Spleen (tissue), 7 donors: ENCODE measurements at regions not wholly inside any gene's neighbourhood (a gene's known extent, or its start where the extent isn't known, plus 50 kb on each side); places are given as distances from the start of the nearest gene placed in this dataset.

Experiments
- CTCF ChIP-seq, 11 experiments: fragments of 200-600 bp in 7 of 11; fragments of 450-650 bp in 4 of 11; sonication (generic) in 4 of 11; IDR thresholded peaks in 8 of 11; conservative IDR thresholded peaks in 3 of 11; 1 replicate in 7 of 11; 2 replicates in 4 of 11; pipeline versions ENCODE4 v1.4.0 to v1.8.0; 2016 to 2021; ENCODE audit warnings: antibody characterized with exemption in 11 of 11, inconsistent platforms in 4 of 11, mild to moderate bottlenecking in 1 of 11
- POLR2A ChIP-seq, 3 donors: fragments of 450-650 bp; IDR thresholded peaks; one replicate each; pipeline ENCODE4 v1.5.1; 2017; ENCODE audit warnings: antibody characterized with exemption in 3 of 3, mild to moderate bottlenecking in 1 of 3
- POLR2AphosphoS5 ChIP-seq, 3 donors: sonication (generic); formaldehyde crosslinking; IDR thresholded peaks; one replicate each; pipeline ENCODE4 v1.5.1; 2017; ENCODE audit warnings: antibody characterized with exemption in 3 of 3
- donor health status: DM: no; HTN: no; CAD: no; lungs with moderate emphysema.
- donor health status: DM: no; HTN: no; CAD: no.
- donor health status: DM: no; HTN: no; CAD: no.

- no peak for TF ChIP-seq POLR2AphosphoS5 (IDR thresholded peaks at IDR 0.05)
- no peak for TF ChIP-seq CTCF (IDR thresholded peaks at IDR 0.05 in 8 of 11, conservative IDR thresholded peaks at IDR 0.05 in 3 of 11)
- TF ChIP-seq POLR2A (IDR thresholded peaks at IDR 0.05) = no peak
These were observed 848.4 kb downstream of the GATA3 start for GRCh38 chr10:8902926-8903325.
